SIG-M5 treated with dmso at 0.1 percent for 504 hours (cell line): ENCODE measurements at regions not wholly inside any gene's neighbourhood (a gene's known extent, or its start where the extent isn't known, plus 50 kb on each side); places are given as distances from the start of the nearest gene placed in this dataset.
"Not testable (repeated sequence)": the region's sequence is repeated elsewhere in the genome, so short reads cannot be mapped to it uniquely, and the experiment has no call there.

Source experiments
- DNase-seq: peaks from one replicate; lab custom pipeline; 2025; ENCODE audit not compliant: unreplicated experiment; lab: John Stamatoyannopoulos, UW

GRCh38 chr7:35908331-35909216 lies 107.7 kb downstream of the SEPTIN7 start:
- DNase-seq = no peak

GRCh38 chr7:35909870-35910357 lies 109.1 kb downstream of the SEPTIN7 start:
- DNase-seq = peak; percentile 1

DNA sequence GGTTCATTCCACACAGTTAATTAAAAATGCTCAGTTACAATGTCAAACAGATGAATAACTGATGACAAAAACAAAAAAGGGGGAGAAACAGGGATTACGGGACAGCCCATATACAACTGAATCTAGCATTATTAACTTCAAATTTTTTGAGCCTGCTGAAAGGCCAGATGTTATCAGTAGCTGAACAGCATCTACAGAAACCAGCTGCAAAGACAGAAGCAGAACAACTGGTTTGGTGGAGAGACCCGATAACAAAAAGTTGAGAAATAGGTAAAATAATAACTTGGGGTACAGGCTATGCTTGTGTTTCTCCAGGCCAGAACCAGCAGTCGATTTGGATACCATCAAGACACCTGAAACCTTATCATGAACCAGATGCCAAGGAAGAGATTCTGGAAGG lies 109.8 kb downstream of the SEPTIN7 start:
- not testable (repeated sequence) for DNase-seq

- DNase-seq = not testable (repeated sequence)
Observed at GRCh38 chr7:35913350-35913749, 112.5 kb downstream of the SEPTIN7 start.

GRCh38 chr7:35914214-35914613 lies 113.4 kb downstream of the SEPTIN7 start:
- not testable (repeated sequence) for DNase-seq

GRCh38 chr7:35915247-35915955 lies 114.5 kb downstream of the SEPTIN7 start:
- DNase-seq = not testable (repeated sequence)

- DNase-seq = not testable (repeated sequence)
Observed at GRCh38 chr7:35918217-35918616, 117.4 kb downstream of the SEPTIN7 start.

GRCh38 chr7:35919607-35920006 lies 118.8 kb downstream of the SEPTIN7 start:
- not testable (repeated sequence) for DNase-seq

- not testable (repeated sequence) for DNase-seq
Observed at GRCh38 chr7:35921338-35921737, 120.5 kb downstream of the SEPTIN7 start.

GRCh38 chr7:35924668-35925067 lies 123.8 kb downstream of the SEPTIN7 start:
- not testable (repeated sequence) for DNase-seq

DNA sequence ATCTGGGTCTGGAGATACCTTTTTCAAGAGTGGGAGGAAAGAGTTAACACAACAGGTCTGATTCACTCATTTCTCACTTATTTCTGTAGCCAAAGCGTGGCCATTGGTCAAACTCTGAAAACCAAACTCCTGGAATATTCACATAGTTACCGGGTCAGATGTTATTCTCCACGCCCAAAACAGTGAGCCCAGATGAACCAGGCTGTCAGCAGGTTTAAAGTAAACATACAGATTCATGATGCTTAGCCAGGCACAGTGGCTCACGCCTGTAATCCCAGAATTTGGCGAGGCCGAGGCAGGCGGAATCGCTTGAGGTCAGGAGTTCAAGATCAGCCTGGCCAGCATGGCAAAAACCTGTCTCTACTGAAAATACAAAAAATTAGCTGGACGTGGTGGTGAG lies 126.1 kb downstream of the SEPTIN7 start:
- not testable (repeated sequence) for DNase-seq

- not testable (repeated sequence) for DNase-seq
Observed at GRCh38 chr7:35931134-35931533, 130.3 kb downstream of the SEPTIN7 start.

DNA sequence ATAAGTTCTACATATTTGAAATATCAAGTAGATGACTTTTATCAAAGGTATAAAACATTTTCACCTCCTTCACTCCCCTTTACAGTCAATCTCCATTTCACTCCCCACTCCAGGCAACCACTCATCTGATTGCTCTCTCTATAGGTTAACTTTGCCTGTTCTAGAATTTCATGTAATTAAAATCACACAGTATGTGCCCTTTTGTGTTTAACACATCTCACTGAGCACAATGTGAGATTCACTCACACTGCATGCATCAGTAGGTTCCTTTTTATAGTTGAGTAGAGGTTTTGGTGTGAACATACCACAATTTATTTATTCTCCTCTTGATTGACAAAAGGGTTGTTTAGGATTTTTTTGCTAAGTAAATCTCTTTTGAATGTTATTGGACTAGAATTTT lies 130.7 kb downstream of the SEPTIN7 start:
- not testable (repeated sequence) for DNase-seq

DNA sequence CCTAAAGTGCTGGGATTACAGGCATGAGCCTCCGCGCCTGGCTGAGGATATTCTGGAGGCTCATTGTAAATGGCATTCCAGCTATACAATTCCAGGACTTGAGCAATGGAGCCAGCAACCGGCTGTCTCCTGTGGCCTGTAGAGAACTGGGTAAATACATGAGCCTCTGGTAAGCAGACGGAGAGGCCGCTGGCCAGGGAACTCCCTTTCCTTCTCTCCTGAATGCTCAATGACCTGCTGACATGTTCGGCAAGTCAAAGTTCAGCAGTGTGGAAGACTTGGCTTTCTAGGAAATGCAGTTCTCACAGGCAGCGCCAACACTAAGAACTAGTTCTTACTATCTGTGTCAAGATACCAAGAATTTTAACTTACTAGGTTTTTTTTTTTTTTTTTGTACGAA lies 139.8 kb downstream of the SEPTIN7 start:
- not testable (repeated sequence) for DNase-seq

GRCh38 chr7:35945621-35946020 lies 144.8 kb downstream of the SEPTIN7 start:
- not testable (repeated sequence) for DNase-seq

DNA sequence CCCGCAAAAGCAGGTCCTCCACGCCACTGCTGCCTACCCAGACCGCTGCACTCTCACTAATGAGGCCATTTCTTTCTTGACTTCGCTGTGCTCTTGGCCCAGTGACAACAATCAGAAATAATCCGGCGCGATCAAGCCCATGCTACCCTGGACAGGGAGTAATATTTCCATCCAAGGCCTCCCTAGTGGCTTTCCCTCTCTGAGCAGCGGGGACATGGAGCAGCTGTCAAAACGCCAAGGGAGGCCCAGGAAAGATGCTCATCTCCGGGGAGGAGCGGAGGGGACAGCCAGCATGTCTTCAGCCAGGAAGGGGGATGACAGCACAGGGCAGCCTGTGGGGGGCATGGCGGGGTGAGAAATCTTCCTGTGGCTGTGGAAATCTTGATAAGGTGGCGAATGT lies 154.9 kb downstream of the SEPTIN7 start:
- DNase-seq = not testable (repeated sequence)

GRCh38 chr7:35956988-35957387 lies 156.1 kb downstream of the SEPTIN7 start:
- not testable (repeated sequence) for DNase-seq

DNA sequence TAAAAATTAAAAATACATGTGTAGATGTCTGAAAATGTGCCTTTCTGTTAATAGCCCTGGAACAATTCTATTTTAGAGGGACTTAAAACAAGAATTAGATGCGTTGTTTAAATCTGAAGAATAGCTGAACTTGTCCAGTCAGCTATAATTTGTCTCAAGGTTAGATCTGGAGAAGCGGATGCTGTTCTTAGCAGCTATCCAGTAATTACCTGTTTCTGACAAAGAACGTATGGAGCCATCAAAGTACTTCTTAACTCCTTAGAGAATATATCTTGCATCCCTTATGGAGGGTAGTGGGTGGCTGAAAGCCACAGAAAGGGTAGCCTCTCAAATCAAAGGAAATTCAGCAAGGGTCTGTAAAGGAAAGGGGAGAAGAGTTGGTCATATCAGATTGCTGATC lies 160.4 kb downstream of the SEPTIN7 start:
- DNase-seq = not testable (repeated sequence)

DNA sequence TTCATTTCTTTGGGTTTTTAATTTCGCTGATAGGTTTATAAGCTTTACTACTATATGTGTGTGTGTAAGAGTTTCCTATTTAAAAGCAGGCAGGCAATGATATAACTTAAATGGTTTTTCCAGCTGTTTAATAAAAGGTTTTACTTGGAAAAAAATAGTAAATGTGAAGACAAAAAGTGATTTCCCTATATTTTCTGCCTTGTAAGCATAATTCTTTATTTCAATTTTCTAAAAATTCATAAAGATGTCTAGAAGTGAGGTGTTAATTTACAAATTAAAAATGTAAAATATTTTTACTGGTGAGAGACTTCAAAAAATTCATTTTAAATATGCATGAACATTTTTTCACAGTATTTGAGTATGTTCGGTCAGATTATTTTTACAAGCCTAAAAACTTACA lies 161.8 kb downstream of the SEPTIN7 start:
- not testable (repeated sequence) for DNase-seq

GRCh38 chr7:35967366-35968139 lies 166.7 kb downstream of the SEPTIN7 start:
- no peak for DNase-seq
